ENCODE measurements at regions not wholly inside any gene's neighbourhood (a gene's known extent, or its start where the extent isn't known, plus 50 kb on each side); places are given as distances from the start of the nearest gene placed in this dataset.
"Not testable (repeated sequence)": the region's sequence is repeated elsewhere in the genome, so short reads cannot be mapped to it uniquely, and the experiment has no call there.

DNA sequence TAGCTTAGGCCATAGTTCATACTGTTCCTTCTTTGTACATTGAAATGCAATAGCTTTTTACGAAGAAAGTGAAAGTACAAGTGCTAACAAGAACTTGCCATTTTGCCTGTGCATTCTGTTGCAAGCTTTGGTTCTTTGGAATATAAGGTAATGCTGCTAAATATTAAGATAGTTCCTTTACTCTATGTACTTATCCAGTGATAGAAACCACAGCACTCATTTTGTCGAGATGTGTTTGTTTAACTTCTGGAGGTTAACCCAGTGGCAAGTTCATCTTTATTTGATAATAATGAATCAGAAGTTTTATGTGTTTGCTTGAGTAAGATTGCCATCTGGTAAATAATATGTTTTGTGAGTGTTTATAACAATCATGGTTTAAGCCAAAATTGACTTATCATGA is 373.1 kb upstream of the FANCL start:
- ATAC-seq: no peak
- Mint-ChIP-seq H3K9me3 (no peaks in the 10 kb centered on the region), H3K36me3 (no peaks in the 10 kb centered on the region), H3K27ac (no peak overlapping the region)
- DNase-seq (ENCODE audit: low spot score in 2 of 2): no peak

- no peak for ATAC-seq
- H3K27ac Mint-ChIP-seq: no peak overlapping the region
- H3K36me3 Mint-ChIP-seq: no peaks in the 10 kb centered on the region
Observed at GRCh38 chr2:58612973-58613372, 371.8 kb upstream of the FANCL start.

DNA sequence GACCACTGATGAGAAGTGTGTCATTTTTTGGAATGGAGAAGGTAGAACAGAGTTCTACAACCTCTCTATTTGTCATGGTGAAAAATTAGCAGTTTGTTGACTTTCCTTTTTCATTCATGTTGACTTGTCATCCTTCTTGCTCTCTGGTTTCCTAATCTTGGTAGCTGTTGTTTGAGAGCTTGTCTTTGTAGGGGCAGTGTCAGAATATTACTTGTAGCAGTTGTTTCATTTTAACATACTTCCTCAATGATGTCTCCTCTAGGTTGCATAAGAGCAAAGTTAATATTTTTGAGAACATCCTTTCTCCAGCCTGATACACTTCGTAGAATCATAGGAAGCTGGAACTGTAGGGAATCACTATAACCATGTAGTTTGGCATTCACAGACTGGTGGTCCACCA is 368.2 kb upstream of the FANCL start:
- no peak for ATAC-seq

More at GRCh38 chr2:58612973-58613372, 371.8 kb upstream of the FANCL start:
- DNase-seq (ENCODE audit: low spot score in 2 of 2): no peak
- no peaks in the 10 kb centered on the region for H3K9me3 Mint-ChIP-seq

DNA sequence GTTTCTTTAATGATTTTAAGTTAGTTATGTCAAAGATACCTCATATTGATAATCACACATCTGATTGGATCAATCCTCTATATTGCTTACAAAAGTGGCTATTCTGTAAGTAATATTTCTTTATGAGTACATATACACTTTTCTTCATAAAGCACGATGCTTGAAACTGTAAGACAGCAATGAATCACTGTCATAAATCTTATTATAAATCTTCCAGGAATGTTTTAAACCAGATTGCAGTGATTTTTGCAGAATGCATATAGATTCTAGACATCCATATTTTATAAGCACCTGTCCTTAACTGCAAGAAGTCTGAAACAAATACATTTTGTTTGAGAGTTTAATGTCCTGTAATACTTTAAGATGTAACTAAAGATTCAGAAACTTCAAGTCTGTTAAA is 367.0 kb upstream of the FANCL start:
- H3K27ac Mint-ChIP-seq: no peak overlapping the region
- ATAC-seq: no peak
- no peaks in the 10 kb centered on the region for H3K9me3 Mint-ChIP-seq
- DNase-seq (ENCODE audit: low spot score in 2 of 2): no peak
- H3K36me3 Mint-ChIP-seq: no peaks in the 10 kb centered on the region

More for the DNA sequence above, 368.2 kb upstream of the FANCL start:
- no peak for DNase-seq (ENCODE audit: low spot score in 2 of 2)
- H3K9me3 Mint-ChIP-seq: no peaks in the 10 kb centered on the region
- H3K27ac Mint-ChIP-seq: no peak overlapping the region
- H3K36me3 Mint-ChIP-seq: no peaks in the 10 kb centered on the region

GRCh38 chr2:58607448-58607847 is 366.3 kb upstream of the FANCL start:
- Mint-ChIP-seq H3K9me3 (no peaks in the 10 kb centered on the region), H3K27ac (no peak overlapping the region), H3K36me3 (no peaks in the 10 kb centered on the region)
- DNase-seq (ENCODE audit: low spot score in 2 of 2) (no peak), ATAC-seq (no peak)

- ATAC-seq (no peak), DNase-seq (ENCODE audit: low spot score in 2 of 2) (no peak)
- no peak overlapping the region for H3K27ac Mint-ChIP-seq
- no peaks in the 10 kb centered on the region for H3K36me3 Mint-ChIP-seq
- no peaks in the 10 kb centered on the region for H3K9me3 Mint-ChIP-seq
Observed at GRCh38 chr2:58606799-58607198, 365.7 kb upstream of the FANCL start.

- no peak for ATAC-seq
- H3K27ac Mint-ChIP-seq: no peak overlapping the region
- H3K9me3 Mint-ChIP-seq: peaks cover 0 to 2% of the 10 kb centered on the region in 2 donors
- H3K36me3 Mint-ChIP-seq: no peaks in the 10 kb centered on the region
- DNase-seq (ENCODE audit: low spot score in 2 of 2): no peak
Observed at GRCh38 chr2:58604096-58604495, 363.0 kb upstream of the FANCL start.

GRCh38 chr2:58601017-58601416 is 359.9 kb upstream of the FANCL start:
- Mint-ChIP-seq H3K36me3 (no peaks in the 10 kb centered on the region), H3K9me3 (peaks cover 0 to 3% of the 10 kb centered on the region in 2 donors), H3K27ac (no peak overlapping the region)
- ATAC-seq (no peak), DNase-seq (ENCODE audit: low spot score in 2 of 2) (no peak)

- H3K9me3 Mint-ChIP-seq: peaks cover 0 to 3% of the 10 kb centered on the region in 2 donors
- ATAC-seq (no peak), DNase-seq (ENCODE audit: low spot score in 2 of 2) (no peak)
- no peaks in the 10 kb centered on the region for H3K36me3 Mint-ChIP-seq
- H3K27ac Mint-ChIP-seq: no peak overlapping the region
Observed at GRCh38 chr2:58598171-58598570, 357.0 kb upstream of the FANCL start.

DNA sequence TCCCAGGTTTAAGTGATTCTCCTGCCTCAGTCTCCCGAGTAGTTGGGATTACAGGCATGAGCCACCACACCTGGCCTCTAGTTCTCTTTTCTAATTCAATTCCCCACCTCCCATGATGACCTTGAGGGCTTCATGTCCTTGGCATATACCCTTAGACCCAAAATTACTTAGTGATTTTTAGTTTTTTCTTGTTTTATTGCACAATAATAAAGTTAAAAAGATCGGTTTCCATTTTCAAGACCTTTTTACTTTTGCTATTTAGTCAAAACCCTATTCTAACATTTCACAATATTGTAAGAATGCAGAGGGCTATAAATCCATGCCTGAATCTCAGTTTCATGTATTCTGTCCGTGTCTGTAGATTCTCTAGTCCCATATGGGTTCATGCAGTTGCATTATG is 354.6 kb upstream of the FANCL start:
- no peaks in the 10 kb centered on the region for H3K36me3 Mint-ChIP-seq
- H3K9me3 Mint-ChIP-seq: peaks cover 0 to 3% of the 10 kb centered on the region in 2 donors
- H3K27ac Mint-ChIP-seq: no peak overlapping the region
- no peak for ATAC-seq
- no peak for DNase-seq (ENCODE audit: low spot score in 2 of 2)

GRCh38 chr2:58594762-58595161 is 353.6 kb upstream of the FANCL start:
- ATAC-seq (no peak), DNase-seq (ENCODE audit: low spot score in 2 of 2) (no peak)
- Mint-ChIP-seq H3K36me3 (no peaks in the 10 kb centered on the region), H3K9me3 (peaks cover 0 to 3% of the 10 kb centered on the region in 2 donors), H3K27ac (no peak overlapping the region)

DNA sequence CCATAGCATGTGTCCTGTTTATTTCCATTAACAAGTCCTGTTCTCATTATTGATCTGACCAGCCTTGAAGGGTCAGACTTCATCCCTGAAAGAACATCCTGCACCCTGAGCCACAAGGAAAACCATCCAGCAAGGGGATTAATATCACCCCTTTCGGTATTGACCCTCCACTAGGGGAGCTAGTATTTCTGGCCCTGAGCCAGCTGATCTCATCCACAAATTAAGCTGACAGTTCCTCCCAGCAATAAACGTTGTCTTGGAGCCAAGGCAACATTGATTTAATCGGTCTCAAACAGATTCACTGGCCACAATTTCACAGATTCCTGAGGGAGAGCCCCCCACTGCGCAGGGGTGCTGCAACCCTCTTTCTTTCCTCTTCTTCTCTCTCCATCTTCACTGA is 353.1 kb upstream of the FANCL start:
- ATAC-seq (no peak), DNase-seq (ENCODE audit: low spot score in 2 of 2) (no peak)
- Mint-ChIP-seq H3K9me3 (peaks cover 0 to 2% of the 10 kb centered on the region in 2 donors), H3K27ac (no peak overlapping the region), H3K36me3 (no peaks in the 10 kb centered on the region)

- not testable (repeated sequence) for H3K9me3 Mint-ChIP-seq; H3K36me3 Mint-ChIP-seq; DNase-seq (ENCODE audit: low spot score in 2 of 2); H3K27ac Mint-ChIP-seq; ATAC-seq
Observed at GRCh38 chr2:58586178-58586577, 345.1 kb upstream of the FANCL start.

DNA sequence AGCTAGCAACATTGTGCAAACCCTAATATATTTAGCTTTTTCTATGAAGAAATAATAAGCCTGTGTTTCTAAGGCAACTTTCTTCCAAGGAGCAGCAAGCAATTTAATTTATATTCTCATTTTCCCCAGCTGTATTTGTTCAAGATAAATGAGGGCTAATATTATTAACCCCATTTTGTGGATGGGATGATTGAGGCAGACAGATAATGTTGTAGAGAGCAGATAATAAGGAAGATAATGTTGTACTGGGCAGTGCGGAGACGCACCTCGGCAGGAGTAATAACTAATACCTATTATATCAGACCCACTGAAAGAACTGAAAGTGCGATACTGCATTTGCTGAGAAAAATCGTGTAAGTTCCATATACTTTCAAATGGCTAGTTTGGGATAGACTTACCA is 344.1 kb upstream of the FANCL start:
- no peak for DNase-seq (ENCODE audit: low spot score in 2 of 2)
- Mint-ChIP-seq H3K36me3 (no peaks in the 10 kb centered on the region), H3K9me3 (no peaks in the 10 kb centered on the region), H3K27ac (no peak overlapping the region)
- no peak for ATAC-seq

DNA sequence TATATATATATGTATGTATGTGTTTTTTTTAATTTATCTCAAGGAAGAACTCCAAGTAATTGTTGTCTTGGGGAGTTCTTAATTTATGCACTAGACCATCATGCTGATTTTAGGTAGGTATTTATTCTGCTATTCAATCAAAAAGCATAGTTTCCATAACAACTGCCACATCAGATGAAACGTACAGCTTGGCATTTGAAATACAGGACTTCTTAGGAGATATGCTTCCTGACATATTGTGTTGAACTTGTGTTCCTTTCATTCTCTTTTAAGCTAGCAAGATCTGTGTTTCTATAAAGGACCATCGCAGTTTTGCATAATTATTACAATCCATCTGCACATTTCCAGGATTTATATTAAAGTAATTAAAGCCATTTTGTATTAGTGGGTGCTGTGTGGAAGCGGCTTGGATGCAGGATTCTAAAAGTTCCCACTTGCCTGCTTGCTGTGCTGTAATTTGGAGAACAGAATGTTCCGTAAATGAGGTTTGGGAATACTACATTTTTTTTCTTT is 343.5 kb upstream of the FANCL start:
- H3K36me3 Mint-ChIP-seq: no peaks in the 10 kb centered on the region
- no peak for ATAC-seq
- no peak overlapping the region for H3K27ac Mint-ChIP-seq
- H3K9me3 Mint-ChIP-seq: no peaks in the 10 kb centered on the region
- DNase-seq (ENCODE audit: low spot score in 2 of 2): no peak

- H3K27ac Mint-ChIP-seq: no peak overlapping the region
- H3K36me3 Mint-ChIP-seq: no peaks in the 10 kb centered on the region
- no peak for ATAC-seq
- H3K9me3 Mint-ChIP-seq: no peaks in the 10 kb centered on the region
- DNase-seq (ENCODE audit: low spot score in 2 of 2): no peak
Observed at GRCh38 chr2:58578276-58578675, 337.2 kb upstream of the FANCL start.

DNA sequence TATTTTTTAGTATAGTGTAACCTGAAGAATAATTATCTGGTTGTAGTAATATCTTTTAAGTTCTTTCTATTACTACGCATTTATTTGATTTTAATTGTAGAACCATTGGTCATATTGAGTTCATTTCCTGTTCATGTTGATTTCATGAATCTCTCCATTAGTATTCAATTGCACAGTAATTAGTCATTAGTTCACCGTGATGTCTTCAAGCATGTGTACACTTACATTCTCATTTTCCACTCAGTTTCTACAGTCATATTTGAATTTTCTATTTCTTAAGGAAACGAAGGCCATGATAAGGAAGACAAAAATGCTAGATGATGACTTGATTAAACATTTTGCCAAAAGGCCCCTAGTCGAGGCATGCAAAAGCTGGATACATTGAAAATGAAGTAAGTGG is 333.7 kb upstream of the FANCL start:
- no peak overlapping the region for H3K27ac Mint-ChIP-seq
- no peak for DNase-seq (ENCODE audit: low spot score in 2 of 2)
- ATAC-seq: no peak
- no peaks in the 10 kb centered on the region for H3K36me3 Mint-ChIP-seq
- no peaks in the 10 kb centered on the region for H3K9me3 Mint-ChIP-seq

- Mint-ChIP-seq H3K9me3 (no peaks in the 10 kb centered on the region), H3K27ac (no peak overlapping the region), H3K36me3 (no peaks in the 10 kb centered on the region)
- DNase-seq (ENCODE audit: low spot score in 2 of 2) (no peak), ATAC-seq (no peak)
Observed at GRCh38 chr2:58572731-58573130, 331.6 kb upstream of the FANCL start.
